HG02678 (cell line): ENCODE measurements at regions not wholly inside any gene's neighbourhood (a gene's known extent, or its start where the extent isn't known, plus 50 kb on each side); places are given as distances from the start of the nearest gene placed in this dataset.

Experiments used
- ATAC-seq: cut with Tn5 transposase; IDR thresholded peaks from one replicate; pipeline ENCODE4 v1.9.1; 2021; ENCODE audit warnings: mild to moderate bottlenecking, moderate library complexity; ENCODE audit not compliant: unreplicated experiment

GRCh38 chr6:12577124-12577850 is 139.3 kb upstream of the PHACTR1 start:
- no peak for ATAC-seq

GRCh38 chr6:12578097-12578496 is 138.5 kb upstream of the PHACTR1 start:
- no peak for ATAC-seq

GRCh38 chr6:12578751-12579150 is 137.8 kb upstream of the PHACTR1 start:
- no peak for ATAC-seq

GRCh38 chr6:12580290-12580689 is 136.3 kb upstream of the PHACTR1 start:
- no peak for ATAC-seq

GRCh38 chr6:12582421-12583110 is 134.0 kb upstream of the PHACTR1 start:
- no peak for ATAC-seq

GRCh38 chr6:12584631-12585405 is 131.7 kb upstream of the PHACTR1 start:
- no peak for ATAC-seq

GRCh38 chr6:12585497-12585958 is 131.0 kb upstream of the PHACTR1 start:
- no peak for ATAC-seq

- ATAC-seq, result no peak
Observed at GRCh38 chr6:12586721-12587480, 129.7 kb upstream of the PHACTR1 start.

GRCh38 chr6:12590901-12591300 is 125.7 kb upstream of the PHACTR1 start:
- ATAC-seq, result no peak

GRCh38 chr6:12592634-12593033 is 123.9 kb upstream of the PHACTR1 start:
- no peak for ATAC-seq

GRCh38 chr6:12593771-12594529 is 122.6 kb upstream of the PHACTR1 start:
- no peak for ATAC-seq

- no peak for ATAC-seq
Observed at GRCh38 chr6:12594530-12594893, 122.1 kb upstream of the PHACTR1 start.

- ATAC-seq, result peak; percentile 68
Observed at GRCh38 chr6:12595161-12595811, 121.3 kb upstream of the PHACTR1 start.

- no peak for ATAC-seq
Observed at GRCh38 chr6:12596731-12597130, 119.8 kb upstream of the PHACTR1 start.

- ATAC-seq, result no peak
Observed at GRCh38 chr6:12598919-12599318, 117.6 kb upstream of the PHACTR1 start.

- no peak for ATAC-seq
Observed at GRCh38 chr6:12601881-12602280, 114.7 kb upstream of the PHACTR1 start.

- ATAC-seq, result no peak
Observed at GRCh38 chr6:12602342-12602741, 114.2 kb upstream of the PHACTR1 start.

GRCh38 chr6:12602951-12603672 is 113.5 kb upstream of the PHACTR1 start:
- no peak for ATAC-seq

GRCh38 chr6:12603673-12604049 is 112.9 kb upstream of the PHACTR1 start:
- no peak for ATAC-seq
